GM18873 (cell line): ENCODE measurements at regions not wholly inside any gene's neighbourhood (a gene's known extent, or its start where the extent isn't known, plus 50 kb on each side); places are given as distances from the start of the nearest gene placed in this dataset.
"Not testable (repeated sequence)": the region's sequence is repeated elsewhere in the genome, so short reads cannot be mapped to it uniquely, and the experiment has no call there.

Experiments
- ATAC-seq: cut with Tn5 transposase; IDR thresholded peaks from one replicate; pipeline ENCODE4 v1.9.1; 2021; ENCODE audit warnings: mild to moderate bottlenecking, moderate library complexity, moderate number of reproducible peaks; ENCODE audit not compliant: unreplicated experiment, low FRiP score

GRCh38 chr18:49697049-49697448 lies 116.3 kb downstream of the ACAA2 start:
- no peak for ATAC-seq

- no peak for ATAC-seq
Measured at GRCh38 chr18:49694402-49694801, 118.9 kb downstream of the ACAA2 start.

DNA sequence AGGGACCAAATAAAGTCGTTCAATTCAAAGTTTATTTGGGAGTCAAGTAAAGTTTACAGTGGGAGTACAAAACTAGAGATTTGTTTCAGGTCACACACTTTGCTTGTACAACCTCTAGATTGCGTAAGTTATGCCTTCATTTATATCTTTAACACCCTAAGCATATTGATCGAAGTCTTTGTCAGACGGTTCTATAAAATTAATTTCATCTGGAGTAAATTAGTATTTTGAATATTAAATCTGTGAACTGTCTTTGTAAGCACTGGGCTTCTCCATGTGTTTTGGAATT lies 119.7 kb downstream of the ACAA2 start:
- ATAC-seq = no peak

DNA sequence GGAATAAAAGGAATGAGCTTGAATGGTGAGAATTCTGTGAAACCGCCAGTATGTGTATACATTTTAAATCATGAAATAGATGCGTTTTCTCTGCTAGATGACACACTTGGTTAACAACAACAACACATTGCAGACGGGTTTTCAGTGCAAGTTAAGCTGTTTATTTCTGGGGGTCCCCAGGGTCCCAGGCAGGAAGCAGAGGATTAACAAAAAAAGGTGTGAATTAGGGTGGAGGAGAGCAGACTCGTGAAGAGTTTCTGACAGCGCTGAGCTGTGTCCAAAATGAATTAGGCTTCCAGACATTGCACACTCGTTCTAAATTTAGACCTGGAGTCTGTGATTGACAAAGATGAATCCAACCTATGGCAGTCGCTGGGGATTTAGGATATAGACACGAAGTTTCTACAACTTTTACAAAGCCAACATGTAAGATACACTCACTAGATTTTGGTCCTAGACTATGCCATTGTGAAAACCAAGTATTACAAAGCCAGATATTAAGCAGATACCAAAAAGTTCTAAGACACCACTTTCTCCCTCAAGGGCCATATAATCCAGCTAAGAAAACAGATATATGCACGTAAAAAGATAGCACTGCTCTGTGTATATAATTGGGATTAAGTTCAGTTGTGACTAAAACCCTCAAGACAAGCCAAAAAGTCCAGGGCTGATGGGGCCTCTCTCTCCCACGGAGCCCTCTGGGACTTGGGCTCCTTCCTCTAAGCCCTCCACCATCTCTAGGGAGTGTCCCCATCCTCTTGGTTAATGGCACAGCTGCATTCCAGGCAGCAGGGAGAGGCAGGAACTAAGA lies 120.2 kb downstream of the ACAA2 start:
- ATAC-seq = no peak

- no peak for ATAC-seq
Measured at GRCh38 chr18:49691177-49691608, 122.1 kb downstream of the ACAA2 start.

DNA sequence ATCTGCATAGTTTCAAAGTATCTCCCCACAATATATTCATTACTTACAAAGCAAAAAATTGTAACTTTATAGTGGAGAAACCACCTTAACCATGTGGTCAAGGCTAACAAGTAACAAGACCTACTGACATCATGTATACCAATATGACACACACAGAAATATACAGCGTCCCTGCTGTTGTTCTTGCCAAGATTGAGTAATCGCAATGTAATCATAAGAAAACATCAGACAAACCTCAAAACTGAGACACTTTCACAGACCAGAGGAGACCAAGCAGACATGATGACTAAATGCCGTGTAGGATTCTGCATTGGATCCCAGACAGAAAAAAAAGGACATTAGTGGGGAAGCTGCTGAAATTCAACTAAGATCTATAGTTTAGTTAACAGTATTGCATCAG lies 123.0 kb downstream of the ACAA2 start:
- no peak for ATAC-seq

- no peak for ATAC-seq
Measured at GRCh38 chr18:49685231-49685942, 123.5 kb downstream of the LIPG start.

GRCh38 chr18:49682803-49683190 lies 120.9 kb downstream of the LIPG start:
- ATAC-seq = not testable (repeated sequence)

GRCh38 chr18:49682173-49682802 lies 120.4 kb downstream of the LIPG start:
- ATAC-seq = no peak

DNA sequence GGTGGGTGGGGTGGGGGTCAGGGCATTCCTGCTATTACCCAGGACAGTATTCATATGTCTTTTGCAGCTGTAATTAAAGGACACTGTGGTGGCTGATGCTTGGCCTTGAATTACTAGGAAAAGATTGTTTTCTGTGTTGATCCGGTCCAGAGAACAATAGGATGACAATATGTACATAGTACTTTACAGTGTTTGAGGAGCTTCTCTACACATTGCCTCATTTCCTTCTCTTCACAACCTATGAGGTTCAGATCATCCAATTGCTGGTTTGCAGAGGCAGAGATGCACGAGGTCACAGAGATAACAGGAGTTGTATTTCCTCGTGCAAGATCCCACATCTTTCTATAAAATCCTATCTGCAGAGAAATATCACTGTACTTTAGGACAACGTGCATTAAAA lies 119.5 kb downstream of the LIPG start:
- ATAC-seq = no peak

DNA sequence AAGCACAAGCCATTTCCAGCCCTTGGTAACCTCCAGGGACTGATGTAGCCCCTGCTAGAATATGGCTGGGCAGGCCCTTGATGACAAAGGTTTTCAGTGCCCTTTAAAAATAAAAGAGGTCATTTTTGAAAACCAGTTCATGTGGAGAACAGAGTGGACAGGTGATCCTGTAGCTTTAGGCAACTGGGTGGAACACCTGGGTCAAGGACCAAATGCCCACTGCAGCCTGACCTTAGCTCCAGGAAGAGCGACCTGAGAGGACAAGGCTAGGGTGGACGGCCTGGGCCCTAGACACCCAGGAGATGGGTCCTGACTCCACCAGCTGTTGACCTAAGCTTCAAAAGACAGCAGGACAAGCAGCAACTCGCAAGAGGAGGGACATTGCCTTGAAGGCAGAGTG lies 116.6 kb downstream of the LIPG start:
- ATAC-seq = no peak

DNA sequence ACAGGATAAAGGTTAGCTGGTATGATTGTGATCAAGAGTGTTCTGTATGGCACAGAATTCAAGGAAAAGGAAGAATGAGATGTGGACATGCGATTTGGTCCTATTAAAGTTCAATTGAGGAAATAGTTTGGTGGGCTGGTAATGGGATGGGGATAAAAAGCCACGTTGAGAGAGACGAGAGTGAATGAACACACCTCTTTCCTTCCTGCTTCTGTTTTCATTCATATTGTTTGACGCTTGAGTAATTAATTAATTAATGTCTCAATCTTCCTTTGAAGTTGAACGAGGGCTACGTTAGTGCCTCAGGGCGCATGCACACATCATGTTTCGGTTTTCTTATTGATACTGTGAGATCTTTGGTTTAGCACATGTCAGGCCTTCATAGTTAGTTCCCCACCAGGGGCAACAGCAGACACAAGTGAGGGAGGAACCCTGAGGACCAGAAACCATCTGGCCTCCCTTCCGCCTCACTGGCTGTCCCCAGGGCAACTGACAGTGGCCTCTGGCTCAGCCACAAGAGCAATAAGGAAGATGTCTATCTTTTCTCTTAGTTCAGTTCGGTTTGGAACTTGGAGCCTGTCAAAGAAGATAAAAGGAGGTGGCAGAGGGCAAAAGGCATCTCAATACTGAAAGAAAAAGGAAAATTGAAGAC lies 116.0 kb downstream of the LIPG start:
- peak; percentile 66 for ATAC-seq

GRCh38 chr18:49677081-49677480 lies 115.2 kb downstream of the LIPG start:
- no peak for ATAC-seq

DNA sequence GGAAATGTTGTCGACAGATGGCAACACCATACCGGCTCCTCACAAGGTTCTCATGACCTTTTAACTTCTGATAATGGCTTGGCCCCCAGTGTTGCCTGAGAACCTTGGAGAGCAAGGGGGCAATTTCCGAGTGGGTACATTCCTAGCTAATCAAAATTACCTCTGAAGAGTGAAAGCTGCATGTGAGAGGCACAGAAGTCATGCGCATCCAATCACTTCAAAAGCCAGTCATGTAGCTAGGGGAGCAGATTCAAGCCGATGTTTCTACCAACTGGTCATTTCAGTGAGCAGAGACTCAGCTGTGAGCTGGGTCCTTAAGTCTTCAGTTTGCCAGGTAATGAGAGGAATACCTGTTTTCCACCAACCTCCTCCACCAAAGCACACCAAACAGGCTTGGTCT lies 111.4 kb downstream of the LIPG start:
- no peak for ATAC-seq

DNA sequence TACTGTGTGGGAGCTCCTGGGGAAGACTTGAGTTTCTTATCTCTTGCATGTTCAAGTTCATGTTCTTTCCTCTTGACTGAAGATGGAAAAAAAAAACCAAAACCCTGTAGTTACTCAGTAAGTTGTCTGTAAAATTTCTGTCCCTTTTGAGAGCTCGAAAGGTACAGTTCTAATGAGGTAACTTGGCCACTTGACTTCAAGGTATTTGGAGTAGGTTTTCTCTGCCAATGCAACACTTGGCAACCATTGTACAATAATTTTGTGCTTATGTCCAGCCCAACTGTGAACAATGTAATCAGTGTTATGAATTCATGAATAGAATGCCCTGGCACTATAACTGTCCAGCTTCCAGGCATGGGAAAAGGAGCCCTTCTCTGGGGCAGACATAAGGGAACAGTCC lies 111.0 kb downstream of the LIPG start:
- no peak for ATAC-seq

DNA sequence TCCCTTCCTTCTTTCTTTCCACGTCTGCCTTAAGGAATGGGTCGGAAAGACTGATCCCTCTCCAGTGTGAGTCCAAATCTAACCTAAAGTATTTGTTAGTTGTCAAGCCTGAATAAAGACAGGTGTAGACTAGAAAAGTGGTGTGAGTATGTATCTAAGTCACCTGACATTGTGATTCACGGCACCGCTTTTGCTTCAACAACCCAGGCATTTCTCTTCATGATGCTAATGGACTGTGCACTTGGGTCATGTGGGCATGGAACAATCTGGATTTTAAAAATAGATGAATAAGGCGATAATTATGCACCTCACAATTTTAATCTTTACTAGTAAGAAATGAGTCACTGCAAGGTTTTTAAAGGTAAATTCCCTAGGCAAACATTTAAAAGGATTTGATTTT lies 107.5 kb downstream of the LIPG start:
- no peak for ATAC-seq

DNA sequence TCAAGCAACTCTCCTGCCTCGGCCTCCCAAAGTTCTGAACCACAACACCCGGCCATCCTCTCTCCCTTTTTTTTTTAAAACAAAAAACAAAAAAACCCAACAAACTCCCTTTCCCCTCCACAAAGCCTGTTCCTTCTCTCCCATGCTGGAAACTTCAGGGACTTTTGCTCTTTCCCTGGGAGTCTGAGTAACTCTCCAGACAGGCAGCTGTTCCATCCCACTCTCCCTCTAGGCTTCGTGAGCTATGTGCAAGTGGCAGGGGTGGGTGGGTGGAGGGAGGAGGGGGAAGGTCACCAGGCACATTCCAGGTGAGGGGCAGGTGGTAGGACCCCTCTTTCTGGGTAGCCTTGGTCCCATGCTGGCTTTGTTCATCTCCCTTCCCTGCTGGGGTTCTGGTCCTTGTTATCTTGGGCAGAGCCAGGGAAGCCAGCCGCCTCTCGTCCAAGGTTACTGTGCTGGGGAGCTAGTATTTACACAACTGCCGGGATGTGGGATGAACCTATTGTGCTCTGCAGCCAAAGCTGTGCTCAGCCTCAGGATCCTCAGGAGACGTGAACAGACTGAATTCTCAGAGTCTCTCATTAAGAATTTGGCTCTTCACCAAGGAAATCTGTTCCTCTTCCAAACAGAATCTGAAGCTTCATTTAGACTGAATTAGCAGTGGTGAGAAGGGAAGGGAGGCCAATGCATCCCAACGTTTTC lies 106.9 kb downstream of the LIPG start:
- no peak for ATAC-seq

GRCh38 chr18:49667462-49667861 lies 105.6 kb downstream of the LIPG start:
- ATAC-seq = no peak

DNA sequence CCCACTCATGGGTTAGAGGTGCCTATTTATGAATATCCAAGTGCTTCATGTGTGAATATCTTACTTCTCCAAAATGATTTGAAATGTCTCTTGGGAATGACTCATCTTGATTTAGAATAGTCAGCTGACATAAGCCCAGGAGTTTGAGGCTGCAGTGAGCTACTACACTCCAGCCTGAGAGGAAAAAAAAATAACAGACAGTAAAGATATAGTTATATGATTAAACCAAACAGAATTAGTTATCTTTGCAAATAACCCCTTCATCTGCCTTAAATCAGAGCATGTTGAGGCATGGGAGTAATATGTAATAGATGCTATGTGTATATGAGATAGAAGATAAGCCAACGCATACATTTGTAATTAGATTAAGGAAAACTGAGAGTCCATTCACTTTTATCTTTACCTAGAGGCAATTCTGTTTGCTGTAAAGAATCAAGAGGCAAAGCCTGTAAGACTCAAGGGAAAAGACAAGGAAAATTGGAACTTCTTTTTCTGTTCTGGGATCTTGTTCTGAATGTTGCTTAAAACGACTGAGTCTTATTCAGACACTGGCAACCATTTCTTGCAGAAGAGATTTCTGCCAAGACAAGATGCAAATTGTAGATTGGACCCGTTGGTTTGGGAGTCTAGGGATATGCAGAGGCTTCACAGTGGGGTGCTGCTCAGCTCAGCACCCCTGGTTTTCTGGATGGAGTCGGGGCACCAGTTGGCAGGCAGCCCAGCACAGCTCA lies 104.4 kb downstream of the LIPG start:
- no peak for ATAC-seq
